Right lobe of liver (tissue), 6 donors: ENCODE measurements at regions not wholly inside any gene's neighbourhood (a gene's known extent, or its start where the extent isn't known, plus 50 kb on each side); places are given as distances from the start of the nearest gene placed in this dataset.
A peak's percentile ranks its signal among the peaks of the same experiment; 100 is the strongest.

Source experiments
- ATAC-seq, 4 donors: fragments of 200-7000 bp; cut with Tn5 transposase; one replicate each; pipeline ENCODE4 v1.9.1; 2020; ENCODE audit warnings: mild to moderate bottlenecking in 4 of 4, moderate library complexity in 4 of 4
- DNase-seq, 3 donors: peaks; one replicate each; pipeline ENCODE4 v3.0.0-alpha.2; 2020
- H3K27ac ChIP-seq, 3 donors: fragments of 200-600 bp; one replicate each; pipeline ENCODE4 v1.8.0; 2022
- H3K27me3 ChIP-seq, 2 donors: fragments of 200-600 bp; one replicate each; pipeline ENCODE4 v1.8.0; 2022
- H3K36me3 ChIP-seq, 4 donors: fragments of 200-600 bp; sonication (generic) in 1 of 4; one replicate each; pipeline versions ENCODE4 v1.5.1 to v1.8.0; 2017 to 2022; ENCODE audit warnings: control low read depth in 1 of 4
- H3K4me1 ChIP-seq, 4 donors: fragments of 200-600 bp; sonication (generic) in 1 of 4; one replicate each; pipeline versions ENCODE4 v1.5.1 to v1.8.0; 2017 to 2022; ENCODE audit warnings: control low read depth in 1 of 4
- H3K4me3 ChIP-seq, 3 donors: fragments of 200-600 bp; one replicate each; pipeline ENCODE4 v1.8.0; 2022
- H3K9me3 ChIP-seq, 4 donors: fragments of 200-600 bp; sonication (generic) in 1 of 4; one replicate each; pipeline versions ENCODE4 v1.5.1 to v1.8.0; 2017 to 2022; ENCODE audit warnings: control low read depth in 1 of 4
- POLR2A ChIP-seq: fragments of 450-650 bp; IDR thresholded peaks from one replicate; pipeline ENCODE4 v1.6.1; 2017; ENCODE audit warnings: antibody characterized with exemption, mild to moderate bottlenecking
- WGBS: methylation state at CpG from one replicate; pipeline ENCODE4 v1.1.6; 2018; ENCODE audit warnings: low coverage, low lambda C conversion rate; ENCODE audit not compliant: insufficient coverage; ENCODE audit errors: missing lambda C conversion rate; 5-methylcytosine and 5-hydroxymethylcytosine counted together
- intact Hi-C, 2 donors: fragments of 100-400 bp; cut with DNase I; formaldehyde crosslinking; loops; one replicate each; pipeline versions ENCODE4 v1.11.2 to v1.14.1; 2022
- TF ChIP-seq, protein P1 (sequence below), 4 donors: fragments of 200-600 bp in 3 of 4; fragments of 450-650 bp in 1 of 4; IDR thresholded peaks; one replicate each; pipeline versions ENCODE4 v1.5.1 to v1.8.0; 2016 to 2022; ENCODE audit warnings: antibody characterized with exemption in 4 of 4, mild to moderate bottlenecking in 2 of 4
- donor health status: DM: no; HTN: yes; CAD: no.
- donor health status: DM: no; HTN: no; CAD: no.
- donor health status: DM: no; HTN: no; CAD: no.
- donor health status: DM: no; HTN: yes; CAD: no.
- donor health status: DM: no; HTN: yes; CAD: no.

DNA sequence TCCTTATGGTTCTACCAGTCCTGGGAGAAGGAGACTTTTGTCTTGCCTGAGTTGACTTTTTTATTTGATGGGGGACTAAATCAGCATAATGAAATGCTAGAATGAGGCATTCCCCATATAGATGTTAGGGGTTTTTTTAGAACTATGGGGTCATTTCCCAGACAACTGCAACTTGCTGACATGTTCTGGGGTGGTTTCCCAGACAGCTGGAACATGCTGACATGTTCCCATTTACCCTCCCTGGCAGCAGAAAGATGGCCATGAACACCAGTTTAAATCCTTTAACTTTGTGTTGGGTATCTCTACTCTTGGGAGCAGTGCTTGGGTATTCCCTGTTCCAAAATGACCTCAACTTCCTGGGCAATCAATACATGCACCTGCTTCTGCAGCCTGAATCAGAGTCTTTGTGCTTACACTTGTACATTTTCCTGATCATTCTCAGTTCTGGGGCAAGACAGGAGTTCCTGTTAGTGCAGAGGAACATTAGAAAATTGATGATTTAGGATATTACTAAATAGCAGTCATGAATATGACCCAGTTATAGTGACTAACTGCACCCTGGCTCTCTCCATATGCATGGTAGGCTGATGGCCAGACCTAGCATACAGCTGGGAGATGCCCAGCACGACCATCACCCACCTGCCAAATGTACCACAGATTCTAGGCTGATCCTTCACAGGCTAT is 75.4 kb upstream of the CD5L start:
- TF ChIP-seq, protein P1, sequence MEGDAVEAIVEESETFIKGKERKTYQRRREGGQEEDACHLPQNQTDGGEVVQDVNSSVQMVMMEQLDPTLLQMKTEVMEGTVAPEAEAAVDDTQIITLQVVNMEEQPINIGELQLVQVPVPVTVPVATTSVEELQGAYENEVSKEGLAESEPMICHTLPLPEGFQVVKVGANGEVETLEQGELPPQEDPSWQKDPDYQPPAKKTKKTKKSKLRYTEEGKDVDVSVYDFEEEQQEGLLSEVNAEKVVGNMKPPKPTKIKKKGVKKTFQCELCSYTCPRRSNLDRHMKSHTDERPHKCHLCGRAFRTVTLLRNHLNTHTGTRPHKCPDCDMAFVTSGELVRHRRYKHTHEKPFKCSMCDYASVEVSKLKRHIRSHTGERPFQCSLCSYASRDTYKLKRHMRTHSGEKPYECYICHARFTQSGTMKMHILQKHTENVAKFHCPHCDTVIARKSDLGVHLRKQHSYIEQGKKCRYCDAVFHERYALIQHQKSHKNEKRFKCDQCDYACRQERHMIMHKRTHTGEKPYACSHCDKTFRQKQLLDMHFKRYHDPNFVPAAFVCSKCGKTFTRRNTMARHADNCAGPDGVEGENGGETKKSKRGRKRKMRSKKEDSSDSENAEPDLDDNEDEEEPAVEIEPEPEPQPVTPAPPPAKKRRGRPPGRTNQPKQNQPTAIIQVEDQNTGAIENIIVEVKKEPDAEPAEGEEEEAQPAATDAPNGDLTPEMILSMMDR (IDR thresholded peaks at IDR 0.05), result no peak
- no peak for TF ChIP-seq POLR2A

GRCh38 chr1:157920748-157921147 is 72.7 kb upstream of the KIRREL1 start:
- Histone ChIP-seq H3K36me3 (no peaks in the 10 kb centered on the region), H3K27ac (no peak overlapping the region), H3K4me3 (no peak overlapping the region), H3K4me1 (no peaks in the 10 kb centered on the region), H3K9me3 (no peaks in the 10 kb centered on the region), H3K27me3 (no peaks in the 10 kb centered on the region)
- DNase-seq (no peak), ATAC-seq (no peak)
- WGBS, result 65% methylated on average over 2 of the region's 2 CpGs
- TF ChIP-seq, protein P1 (IDR thresholded peaks at IDR 0.05), result no peak
- TF ChIP-seq POLR2A, result no peak
- intact Hi-C loops, result no loop called here

More for the DNA sequence above, 75.4 kb upstream of the CD5L start:
- H3K36me3 ChIP-seq, result no peaks in the 10 kb centered on the region
- H3K9me3 ChIP-seq, result no peaks in the 10 kb centered on the region
- ATAC-seq, result no peak
- H3K27me3 ChIP-seq, result no peaks in the 10 kb centered on the region
- no peak overlapping the region for H3K27ac ChIP-seq
- no peak overlapping the region for H3K4me3 ChIP-seq
- 0% methylated on average over 1 of the region's 1 CpG for WGBS
- DNase-seq, result no peak
- H3K4me1 ChIP-seq, result no peaks in the 10 kb centered on the region
- intact Hi-C loops, result no loop called here

GRCh38 chr1:157925419-157926166 is 67.9 kb upstream of the KIRREL1 start:
- Histone ChIP-seq H3K36me3 (no peaks in the 10 kb centered on the region), H3K4me3 (no peak overlapping the region), H3K27ac (no peak overlapping the region), H3K9me3 (no peaks in the 10 kb centered on the region), H3K27me3 (no peaks in the 10 kb centered on the region), H3K4me1 (no peaks in the 10 kb centered on the region)
- TF ChIP-seq POLR2A, result no peak
- TF ChIP-seq, protein P1 (IDR thresholded peaks at IDR 0.05), result no peak
- intact Hi-C loops, result no loop called here
- peak in 1 of 4 donors; percentile 30 for ATAC-seq
- 88% methylated on average over 21 of the region's 34 CpGs for WGBS
- no peak for DNase-seq

GRCh38 chr1:157932069-157932468 is 61.4 kb upstream of the KIRREL1 start:
- peak in 1 of 4 donors; percentile 71 for ATAC-seq

More at GRCh38 chr1:157932069-157932468, 61.4 kb upstream of the KIRREL1 start:
- Histone ChIP-seq H3K9me3 (no peaks in the 10 kb centered on the region), H3K4me1 (no peaks in the 10 kb centered on the region), H3K27me3 (no peaks in the 10 kb centered on the region), H3K36me3 (no peaks in the 10 kb centered on the region), H3K27ac (no peak overlapping the region), H3K4me3 (no peak overlapping the region)
- no peak for DNase-seq
- no peak for TF ChIP-seq POLR2A
- TF ChIP-seq, protein P1 (IDR thresholded peaks at IDR 0.05), result no peak
- intact Hi-C loops, result no loop called here
